ENCODE measurements at regions not wholly inside any gene's neighbourhood (a gene's known extent, or its start where the extent isn't known, plus 50 kb on each side); places are given as distances from the start of the nearest gene placed in this dataset.

- Mint-ChIP-seq H3K27ac (ENCODE audit: low read depth, unreplicated experiment) (no peak overlapping the region), H3K36me3 (ENCODE audit: insufficient read depth, unreplicated experiment) (no peaks in the 10 kb centered on the region), H3K4me3 (ENCODE audit: unreplicated experiment) (no peak overlapping the region), H3K27me3 (ENCODE audit: insufficient read depth, unreplicated experiment) (no peaks in the 10 kb centered on the region), H3K9me3 (ENCODE audit: unreplicated experiment) (peaks cover 7% of the 10 kb centered on the region), H3K4me1 (ENCODE audit: insufficient read depth, unreplicated experiment) (peaks cover 5% of the 10 kb centered on the region)
- TF ChIP-seq CTCF (IDR thresholded peaks at IDR 0.05; ENCODE audit: unreplicated experiment): no peak
- no peak for DNase-seq (ENCODE audit: unreplicated experiment)
- intact Hi-C loops (cut with micrococcal nuclease): no loop called here
- BruUV-seq (replicated peaks): no TSS peak
- ChIA-PET POLR2A (no interaction called here), CTCF (no interaction called here)
These were observed 269.0 kb upstream of the CRBN start for GRCh38 chr3:3448468-3448867.

DNA sequence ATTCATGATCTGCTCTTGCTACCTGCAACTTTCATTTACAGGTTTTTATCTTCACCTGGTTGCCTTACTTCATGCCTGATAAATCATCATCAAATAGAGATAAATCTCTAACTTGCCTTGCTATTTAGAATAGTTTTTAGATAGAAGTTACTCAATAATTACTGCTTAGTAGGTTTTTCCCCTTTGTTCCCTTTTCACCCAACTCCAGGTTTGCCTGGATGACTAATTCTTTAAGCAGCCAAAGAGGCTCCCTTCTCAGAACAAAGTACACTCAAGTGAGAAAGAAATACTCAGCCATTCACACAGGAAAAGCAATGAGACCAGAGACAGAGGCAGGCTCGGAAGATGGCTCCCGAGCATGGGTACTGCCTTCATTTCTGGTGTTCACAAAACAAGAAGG lies 268.1 kb upstream of the CRBN start:
- intact Hi-C loops (cut with micrococcal nuclease): no loop called here

GRCh38 chr3:3446251-3446650 lies 266.8 kb upstream of the CRBN start:
- CTCF ChIA-PET: no interaction called here
- Mint-ChIP-seq H3K4me3 (ENCODE audit: unreplicated experiment) (no peak overlapping the region), H3K27ac (ENCODE audit: low read depth, unreplicated experiment) (no peak overlapping the region), H3K27me3 (ENCODE audit: insufficient read depth, unreplicated experiment) (no peaks in the 10 kb centered on the region), H3K36me3 (ENCODE audit: insufficient read depth, unreplicated experiment) (no peaks in the 10 kb centered on the region), H3K4me1 (ENCODE audit: insufficient read depth, unreplicated experiment) (peaks cover 5% of the 10 kb centered on the region), H3K9me3 (ENCODE audit: unreplicated experiment) (peaks cover 7% of the 10 kb centered on the region)
- no peak for DNase-seq (ENCODE audit: unreplicated experiment)
- intact Hi-C loops (cut with micrococcal nuclease): no loop called here
- BruUV-seq (replicated peaks): no TSS peak
- POLR2A ChIA-PET: no interaction called here
- TF ChIP-seq CTCF (IDR thresholded peaks at IDR 0.05; ENCODE audit: unreplicated experiment): no peak

More for the DNA sequence above, 268.1 kb upstream of the CRBN start:
- TF ChIP-seq CTCF (IDR thresholded peaks at IDR 0.05; ENCODE audit: unreplicated experiment): no peak
- ChIA-PET POLR2A (no interaction called here), CTCF (no interaction called here)
- Mint-ChIP-seq H3K36me3 (ENCODE audit: insufficient read depth, unreplicated experiment) (no peaks in the 10 kb centered on the region), H3K27me3 (ENCODE audit: insufficient read depth, unreplicated experiment) (no peaks in the 10 kb centered on the region), H3K4me3 (ENCODE audit: unreplicated experiment) (no peak overlapping the region), H3K9me3 (ENCODE audit: unreplicated experiment) (peaks cover 7% of the 10 kb centered on the region), H3K4me1 (ENCODE audit: insufficient read depth, unreplicated experiment) (peaks cover 5% of the 10 kb centered on the region), H3K27ac (ENCODE audit: low read depth, unreplicated experiment) (no peak overlapping the region)
- no TSS peak for BruUV-seq (replicated peaks)
- DNase-seq (ENCODE audit: unreplicated experiment): peak; percentile 11

DNA sequence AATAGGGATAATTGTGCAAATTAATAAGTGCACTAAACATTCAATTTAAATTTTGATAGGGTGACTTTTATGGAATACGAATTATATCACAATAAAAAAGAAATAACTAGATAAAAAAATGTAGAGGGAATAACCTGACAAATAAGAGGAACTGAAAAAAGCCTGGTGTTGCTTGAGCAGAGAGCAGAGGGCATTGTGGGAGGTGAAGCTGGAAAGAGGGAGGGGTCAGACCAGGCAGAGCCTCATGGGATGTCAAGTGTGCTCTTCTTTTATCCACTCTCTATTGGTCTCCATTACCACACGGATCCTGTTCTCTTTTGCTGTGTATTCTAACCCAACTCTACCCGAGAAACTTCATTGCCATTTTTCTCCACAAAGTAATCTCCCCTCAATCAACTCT lies 264.0 kb upstream of the CRBN start:
- Mint-ChIP-seq H3K4me3 (ENCODE audit: unreplicated experiment) (no peak overlapping the region), H3K27ac (ENCODE audit: low read depth, unreplicated experiment) (no peak overlapping the region), H3K4me1 (ENCODE audit: insufficient read depth, unreplicated experiment) (peaks cover 5% of the 10 kb centered on the region), H3K27me3 (ENCODE audit: insufficient read depth, unreplicated experiment) (no peaks in the 10 kb centered on the region), H3K36me3 (ENCODE audit: insufficient read depth, unreplicated experiment) (no peaks in the 10 kb centered on the region), H3K9me3 (ENCODE audit: unreplicated experiment) (peaks cover 5% of the 10 kb centered on the region)
- intact Hi-C loops (cut with micrococcal nuclease): no loop called here
- no peak for DNase-seq (ENCODE audit: unreplicated experiment)
- BruUV-seq (replicated peaks): no TSS peak
- ChIA-PET CTCF (no interaction called here), POLR2A (no interaction called here)
- no peak for TF ChIP-seq CTCF (IDR thresholded peaks at IDR 0.05; ENCODE audit: unreplicated experiment)
